NCI-H526 treated with DMSO at 0.1 percent for 48 hours (cell line): ENCODE measurements at regions not wholly inside any gene's neighbourhood (a gene's known extent, or its start where the extent isn't known, plus 50 kb on each side); places are given as distances from the start of the nearest gene placed in this dataset.
"Not testable (repeated sequence)": the region's sequence is repeated elsewhere in the genome, so short reads cannot be mapped to it uniquely, and the experiment has no call there.

Experiments used
- DNase-seq: peaks from one replicate; lab custom pipeline; 2025; lab: John Stamatoyannopoulos, UW

GRCh38 chr1:58932859-58933598 lies 149.2 kb upstream of the JUN start:
- no peak for DNase-seq

GRCh38 chr1:58933599-58933926 lies 149.7 kb upstream of the JUN start:
- no peak for DNase-seq

DNA sequence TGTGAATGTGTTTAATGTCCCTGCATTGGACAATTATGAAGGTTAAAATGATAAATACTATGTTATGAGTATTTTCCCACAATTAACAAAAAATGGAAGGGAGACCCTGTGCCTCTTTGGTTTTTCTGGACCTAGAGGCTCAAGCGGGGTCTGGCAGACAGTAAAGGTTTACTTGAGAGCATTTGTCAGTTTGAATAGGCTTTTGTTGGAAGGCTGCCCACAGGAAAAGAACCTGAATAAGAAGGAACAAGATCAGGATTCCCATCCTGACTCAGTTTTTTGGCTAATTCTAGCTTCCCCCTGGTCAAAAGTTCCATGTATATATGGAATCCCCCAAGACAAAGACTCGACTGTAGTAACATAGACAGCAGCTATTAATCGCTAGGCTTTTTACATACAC lies 150.9 kb upstream of the JUN start:
- no peak for DNase-seq

GRCh38 chr1:58936973-58937372 lies 153.1 kb upstream of the JUN start:
- no peak for DNase-seq

DNA sequence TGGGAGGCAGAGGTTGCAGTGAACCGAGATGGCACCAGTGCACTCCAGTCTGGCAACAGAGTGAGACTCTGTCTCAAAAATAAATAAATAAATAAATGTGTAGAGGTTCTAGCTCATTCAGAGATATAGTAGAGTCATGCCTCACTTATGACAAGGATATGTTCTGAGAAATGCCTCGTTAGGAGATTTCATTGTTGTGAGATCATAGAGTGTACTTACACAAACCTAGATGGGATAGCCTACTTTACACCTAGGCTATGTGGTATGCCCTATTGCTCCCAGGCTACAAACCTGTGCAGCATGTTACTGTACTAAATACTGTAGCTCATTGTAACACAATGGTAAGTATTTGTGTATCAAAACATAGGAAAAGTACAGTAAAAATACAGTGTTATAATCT lies 155.3 kb upstream of the JUN start:
- no peak for DNase-seq

DNA sequence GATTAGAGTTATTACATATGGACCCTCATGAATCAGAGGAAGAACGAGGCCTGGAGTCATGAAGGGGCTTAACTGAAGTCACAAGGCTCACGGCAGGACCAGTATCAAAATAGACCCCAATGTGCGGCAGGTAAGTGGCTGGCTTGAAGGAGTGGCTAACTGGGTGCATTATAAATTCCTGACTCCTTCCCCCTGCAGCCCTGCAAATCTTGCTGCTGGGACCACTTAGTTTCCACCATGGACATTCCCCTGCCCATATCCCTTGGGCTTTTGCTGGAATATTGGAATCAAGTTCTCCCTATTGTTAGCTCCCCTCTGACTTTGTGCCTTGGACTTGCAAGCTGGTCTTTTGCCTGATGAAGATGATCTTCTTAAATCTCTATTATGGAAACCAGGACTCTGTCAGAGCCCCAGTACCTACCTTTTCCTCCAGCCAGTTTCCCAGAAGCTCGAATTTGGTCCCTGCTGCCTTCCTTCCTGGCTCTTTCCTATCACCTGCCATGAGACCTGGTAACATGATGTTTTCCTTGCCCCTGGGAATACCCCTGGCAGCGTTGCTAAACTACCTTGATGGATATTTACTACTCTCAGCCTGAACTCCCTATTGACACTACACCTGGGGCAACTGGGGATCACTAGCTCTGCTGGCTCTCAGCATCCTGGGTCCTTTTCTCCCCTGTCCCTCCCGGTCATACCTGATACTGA lies 156.0 kb upstream of the JUN start:
- DNase-seq, result no peak

GRCh38 chr1:58941471-58942289 lies 157.8 kb upstream of the JUN start:
- no peak for DNase-seq

- no peak for DNase-seq
These were observed 158.9 kb upstream of the JUN start for GRCh38 chr1:58942759-58943191.

GRCh38 chr1:58943776-58944175 lies 159.9 kb upstream of the JUN start:
- DNase-seq, result no peak

- no peak for DNase-seq
These were observed 160.6 kb upstream of the JUN start for GRCh38 chr1:58944439-58944838.

DNA sequence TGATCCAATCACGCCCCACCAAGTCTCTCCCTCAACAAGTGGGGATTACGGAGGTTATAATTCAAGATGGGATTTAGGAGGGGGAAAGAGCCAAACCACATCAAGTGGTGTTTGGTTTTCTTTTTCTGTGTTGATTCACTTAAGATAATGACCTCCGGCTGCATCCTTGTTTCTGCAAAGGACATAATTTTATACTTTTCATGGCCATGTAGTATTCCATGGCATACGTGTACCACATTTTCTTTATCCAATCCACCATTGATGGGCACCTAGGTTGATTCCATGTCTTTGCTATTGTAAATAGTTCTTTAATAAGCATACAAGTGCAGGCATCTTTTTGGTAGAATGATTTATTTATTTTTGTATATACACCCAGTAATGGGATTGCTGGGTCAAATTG lies 162.5 kb upstream of the JUN start:
- no peak for DNase-seq

- DNase-seq, result no peak
These were observed 164.8 kb upstream of the JUN start for GRCh38 chr1:58948671-58949070.

DNA sequence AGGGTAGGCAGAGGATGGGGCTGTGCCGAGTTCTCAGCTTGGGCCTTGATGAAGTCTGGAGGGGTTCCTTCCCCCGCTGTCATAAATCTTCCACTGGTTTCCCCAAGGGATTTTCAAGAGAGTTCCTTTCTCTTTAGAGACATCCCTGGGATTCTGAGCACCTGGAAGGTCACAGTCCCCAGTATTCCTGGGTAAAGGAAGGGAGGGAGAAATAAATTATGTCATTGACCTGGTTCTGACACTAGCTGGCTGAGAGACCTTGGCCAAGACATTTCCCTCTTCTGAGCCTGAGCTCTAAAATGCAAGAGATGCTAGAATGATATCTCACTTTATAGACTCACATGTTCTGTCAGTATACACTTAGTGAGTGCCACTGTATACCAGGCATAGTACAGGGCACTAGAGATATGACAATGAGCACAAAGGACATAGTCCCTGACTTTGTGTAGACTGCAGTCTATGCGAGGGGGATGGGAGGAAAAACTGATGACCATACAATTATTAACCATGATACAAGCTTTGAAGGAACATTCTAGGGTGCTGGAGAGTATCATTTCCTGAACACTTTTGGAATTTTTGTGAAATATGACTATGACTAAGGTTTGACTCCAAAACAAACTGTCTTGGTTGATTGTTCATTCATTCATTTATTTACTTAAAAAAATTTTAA lies 165.8 kb upstream of the JUN start:
- DNase-seq, result no peak

- DNase-seq, result no peak
These were observed 167.1 kb upstream of the JUN start for GRCh38 chr1:58950897-58951296.

GRCh38 chr1:58953951-58954350 lies 170.1 kb upstream of the JUN start:
- not testable (repeated sequence) for DNase-seq

- DNase-seq, result not testable (repeated sequence)
These were observed 179.4 kb upstream of the JUN start for GRCh38 chr1:58963287-58963686.

DNA sequence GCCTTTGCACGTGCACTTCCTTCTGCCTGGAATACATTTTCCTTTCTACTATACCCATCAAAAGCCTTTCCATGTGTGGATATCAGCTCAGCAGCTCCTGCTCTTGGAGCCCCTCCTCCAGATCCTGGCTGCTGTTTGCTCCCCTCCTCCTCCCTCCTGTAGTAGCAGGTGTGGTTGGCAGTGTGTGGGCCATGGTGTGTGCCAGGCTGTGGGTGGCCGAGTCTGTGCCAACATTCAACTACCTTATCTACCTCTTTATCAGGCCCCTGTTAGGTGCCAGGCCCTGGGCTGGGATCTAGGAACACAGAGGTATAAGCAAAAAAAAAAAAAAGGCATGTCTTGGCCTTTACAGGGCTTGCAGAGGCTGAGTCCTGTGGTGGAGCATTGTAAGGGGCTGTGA lies 180.6 kb upstream of the JUN start:
- no peak for DNase-seq

DNA sequence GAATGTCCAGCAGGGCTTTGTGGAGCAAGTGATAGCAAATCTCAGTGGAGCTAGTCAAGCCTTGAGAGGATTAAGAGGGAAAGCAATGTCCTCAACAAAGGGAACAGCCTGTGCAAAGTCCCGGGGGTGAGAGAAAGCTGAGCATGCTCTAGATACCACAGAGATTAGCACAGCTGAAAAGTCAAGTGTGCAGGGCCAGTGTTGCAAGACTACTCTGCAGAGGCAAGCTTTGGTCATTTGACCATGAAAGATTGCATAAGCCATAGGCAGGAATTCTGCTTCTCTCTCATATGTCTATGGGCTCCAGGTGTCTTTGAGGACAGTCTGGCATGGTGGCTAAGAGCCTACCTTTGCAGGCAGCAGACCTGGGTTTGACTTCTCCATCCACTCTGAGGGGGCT lies 181.0 kb upstream of the JUN start:
- no peak for DNase-seq

DNA sequence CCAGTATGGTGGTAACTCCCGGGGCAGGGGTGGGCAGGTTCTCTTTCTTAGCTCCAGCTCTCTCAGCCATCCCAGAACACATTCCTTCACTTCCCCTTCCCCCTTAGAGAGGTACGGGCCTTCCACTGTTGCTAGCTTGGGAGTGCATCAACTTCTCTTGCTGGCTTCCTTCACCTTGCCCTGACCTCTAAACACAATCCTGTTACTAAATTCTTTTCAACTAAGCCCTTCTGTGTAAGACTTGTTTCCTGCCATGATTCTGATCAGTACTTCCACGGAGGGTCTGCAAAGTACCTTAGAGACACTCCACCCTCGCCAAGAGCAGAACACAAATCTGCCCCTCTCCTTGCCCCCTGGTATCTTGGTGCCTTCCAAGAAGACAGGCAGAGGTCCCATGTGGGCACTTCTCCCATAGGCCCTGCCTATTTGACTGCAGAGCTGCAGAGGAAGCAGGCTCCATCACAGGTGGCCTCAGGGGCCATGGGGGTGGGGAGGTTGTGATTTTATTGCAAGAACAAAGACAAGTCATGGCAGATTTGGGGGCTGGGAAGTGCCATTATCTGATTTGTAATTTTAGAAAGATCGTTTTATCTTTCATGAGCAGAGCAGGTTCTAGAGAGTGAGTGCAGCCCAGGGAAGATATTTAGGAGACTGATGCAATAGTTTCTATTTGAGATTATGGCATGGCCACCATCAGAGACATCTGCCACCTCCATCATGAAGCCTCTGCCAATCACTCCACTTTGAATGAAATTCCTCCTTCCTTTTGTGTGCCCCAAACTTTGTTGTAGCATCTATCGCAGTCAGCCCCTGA lies 182.5 kb upstream of the JUN start:
- no peak for DNase-seq

GRCh38 chr1:58966917-58967740 lies 183.3 kb upstream of the JUN start:
- no peak for DNase-seq
